Activated CD4-positive, alpha-beta T cell treated with anti-CD3 and anti-CD28 coated beads for 24 hours (primary cell): ENCODE measurements at regions not wholly inside any gene's neighbourhood (a gene's known extent, or its start where the extent isn't known, plus 50 kb on each side); places are given as distances from the start of the nearest gene placed in this dataset.

ENCODE experiments used
- DNase-seq, 2 donors: peaks; one replicate each; pipeline ENCODE4 v3.0.0-alpha.2; 2020; ENCODE audit warnings: low read depth in 2 of 2

DNA sequence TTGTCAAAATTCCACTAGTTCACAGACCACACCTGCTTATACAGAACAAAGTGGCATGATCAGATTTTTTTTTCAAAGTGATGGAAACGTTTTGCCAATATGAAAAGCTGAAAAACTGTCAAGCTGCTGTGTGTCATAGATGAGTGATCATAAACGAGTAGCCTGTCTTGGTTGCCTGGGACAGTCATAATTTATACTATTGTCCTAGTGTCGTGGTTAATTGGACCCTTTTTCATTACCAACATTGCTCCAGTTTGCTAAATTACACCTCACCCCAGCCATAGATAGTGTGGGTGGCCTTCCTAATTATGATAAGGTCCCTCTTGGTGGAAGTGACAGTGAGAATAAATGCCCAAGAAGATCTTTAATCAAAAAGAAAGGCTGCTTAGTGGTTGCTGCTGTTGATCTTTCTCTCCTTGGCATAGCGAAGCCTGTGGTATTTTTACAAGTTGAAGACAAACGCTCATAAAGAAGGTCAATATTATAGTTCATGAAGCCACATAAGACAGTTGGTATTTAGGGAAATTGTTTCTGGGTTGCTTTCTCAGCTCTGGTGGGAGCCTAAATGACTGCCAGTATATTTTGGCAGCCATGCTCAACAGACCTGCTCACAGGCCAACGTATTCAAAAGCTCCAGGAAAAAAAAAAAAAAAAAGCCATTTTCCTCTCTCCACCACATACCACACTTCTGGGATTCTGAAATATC lies 478.1 kb downstream of the PLA2G4A start:
- no peak for DNase-seq

DNA sequence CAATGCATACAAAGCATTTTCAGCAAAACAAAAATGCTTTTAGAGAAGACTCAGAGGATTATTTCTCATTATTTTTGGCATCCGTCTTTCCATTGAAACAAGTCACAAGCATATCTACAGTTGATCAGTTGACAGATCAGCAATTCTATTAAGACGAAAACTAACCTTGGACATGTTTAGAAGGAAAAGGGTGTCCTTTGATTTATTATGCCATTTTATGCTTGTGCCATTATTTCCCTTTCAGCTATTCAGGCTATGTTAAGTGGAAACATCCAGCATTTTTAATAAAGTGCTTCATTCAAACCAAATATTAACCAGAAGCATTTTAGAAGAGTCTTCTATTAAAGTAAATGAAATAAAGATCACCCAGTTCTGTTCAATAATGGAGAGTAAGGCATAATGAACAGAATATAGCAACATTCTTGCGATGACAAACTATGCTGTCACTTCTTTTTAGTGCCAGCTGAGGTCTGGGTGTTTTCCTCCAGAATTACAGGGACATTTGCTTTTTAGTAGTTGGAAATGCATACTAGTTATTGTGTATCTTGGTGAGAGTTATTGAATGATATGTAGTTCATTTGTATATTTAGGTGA lies 481.4 kb downstream of the PLA2G4A start:
- no peak for DNase-seq

DNA sequence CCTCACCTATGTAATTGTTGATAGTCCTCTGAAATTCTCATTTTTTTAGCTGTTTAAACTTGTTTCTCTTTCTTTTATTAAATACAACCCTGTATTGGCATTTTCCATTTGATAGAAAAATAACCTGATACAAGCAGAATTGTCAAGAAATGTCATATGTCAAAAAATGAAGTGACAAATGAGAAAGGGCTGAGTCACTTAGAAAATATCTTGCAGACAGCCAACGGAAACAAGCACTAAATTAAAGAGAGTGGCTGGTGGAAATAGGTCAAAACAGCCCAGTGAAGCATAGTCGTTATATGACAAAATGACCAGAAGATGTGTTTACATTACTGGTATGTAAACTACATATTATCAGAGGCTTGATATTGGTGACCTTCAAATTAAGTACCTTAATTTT lies 484.4 kb downstream of the PLA2G4A start:
- DNase-seq: no peak

DNA sequence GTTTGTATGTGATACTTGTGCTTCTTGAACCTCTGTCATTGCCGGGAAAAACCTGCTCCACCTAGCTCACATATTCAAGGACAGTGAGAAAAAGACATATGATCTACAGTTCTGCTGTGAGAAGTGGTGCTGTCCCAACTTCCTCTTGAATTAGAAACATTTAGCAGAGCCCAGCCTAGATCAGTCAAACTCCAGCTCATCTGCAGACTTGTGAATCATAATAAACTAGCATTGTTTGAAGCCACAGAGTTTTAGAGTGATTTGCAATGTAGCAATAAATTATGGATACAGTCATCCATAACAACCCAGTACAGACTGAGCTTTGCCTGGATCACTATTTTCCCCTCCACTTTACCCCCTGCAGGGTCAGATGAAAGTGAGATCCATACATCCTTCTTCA lies 497.8 kb downstream of the PLA2G4A start:
- DNase-seq: no peak

DNA sequence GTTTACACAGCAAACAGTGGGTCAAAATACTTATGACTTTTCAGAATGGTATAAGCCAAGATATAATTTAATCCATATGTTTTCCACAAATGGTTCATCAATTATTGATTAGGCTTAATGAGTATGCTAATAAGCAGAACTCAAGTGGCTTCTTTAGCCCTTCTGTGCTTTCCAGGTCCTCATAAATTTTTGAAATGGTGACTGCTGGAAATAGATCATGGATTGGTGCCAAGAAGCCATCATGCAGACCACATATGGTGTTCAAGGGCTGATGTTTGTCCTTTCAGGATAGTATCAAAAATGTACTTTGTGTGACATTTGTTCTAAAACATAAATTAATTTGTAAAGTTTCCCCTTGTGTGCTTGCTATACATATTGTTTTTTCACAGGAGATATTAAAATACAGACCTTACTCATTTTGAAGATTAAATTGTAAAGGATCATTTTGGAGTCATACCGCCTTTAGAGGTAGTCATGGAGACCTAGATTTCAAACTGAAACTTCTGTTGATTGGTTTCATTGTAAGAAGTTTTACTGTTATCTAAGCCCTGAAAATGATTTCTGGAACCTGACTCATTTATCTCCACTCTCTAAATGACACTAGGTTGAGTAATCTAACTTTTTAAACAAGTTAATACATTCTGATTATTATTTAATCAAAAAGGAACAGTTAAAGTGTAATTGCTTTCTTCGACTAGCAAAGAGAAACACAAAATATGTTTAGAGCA lies 507.9 kb downstream of the PLA2G4A start:
- no peak for DNase-seq

DNA sequence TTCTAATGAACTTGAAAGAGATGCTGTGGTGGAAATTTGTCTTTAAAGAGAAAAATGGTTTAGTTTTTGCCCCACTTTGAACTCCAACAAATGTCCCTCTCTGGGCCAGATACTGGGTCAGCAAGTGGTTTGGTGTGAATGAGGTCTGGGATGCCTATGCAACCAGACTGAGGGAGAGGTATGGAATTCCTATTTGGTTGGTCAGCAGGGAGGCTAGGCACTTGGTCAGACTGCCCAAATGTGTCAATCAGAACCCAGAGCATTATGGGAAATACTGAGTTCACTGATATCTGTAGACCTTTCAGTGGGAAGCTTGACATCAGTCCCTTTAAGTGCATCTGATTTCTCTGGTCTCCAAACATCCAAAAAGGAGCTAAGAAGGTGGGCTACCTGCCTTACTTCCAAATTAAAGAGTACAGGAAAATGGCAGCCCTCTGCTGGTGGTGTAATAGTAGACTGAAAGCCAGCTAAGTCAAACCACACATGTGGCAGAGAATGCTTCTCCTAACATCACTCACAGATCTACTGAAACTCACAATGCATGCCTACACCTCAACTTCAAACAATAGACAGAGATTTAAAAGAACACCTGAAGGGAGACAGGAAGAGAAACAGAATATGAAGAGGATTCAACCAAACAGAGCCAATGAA lies 510.1 kb downstream of the PLA2G4A start:
- no peak for DNase-seq

DNA sequence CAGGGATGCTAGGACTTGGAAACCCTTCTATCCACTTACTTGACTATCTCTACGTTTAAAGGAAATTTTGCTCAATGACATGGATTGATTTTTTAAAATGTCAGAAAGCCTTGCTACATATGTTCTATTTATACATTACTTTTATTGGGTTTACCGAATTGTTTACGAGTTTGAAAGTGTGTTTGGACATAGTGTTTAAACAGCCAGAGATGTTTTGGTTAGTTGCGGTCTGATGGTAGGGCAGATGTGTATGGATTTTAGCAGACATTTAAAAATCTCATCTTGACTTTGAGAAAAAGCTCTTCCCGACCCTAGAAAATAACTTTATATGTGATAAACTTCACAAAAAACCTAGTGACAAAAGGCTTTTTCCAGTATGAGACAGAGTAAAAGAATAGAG lies 513.7 kb downstream of the PLA2G4A start:
- DNase-seq: no peak

DNA sequence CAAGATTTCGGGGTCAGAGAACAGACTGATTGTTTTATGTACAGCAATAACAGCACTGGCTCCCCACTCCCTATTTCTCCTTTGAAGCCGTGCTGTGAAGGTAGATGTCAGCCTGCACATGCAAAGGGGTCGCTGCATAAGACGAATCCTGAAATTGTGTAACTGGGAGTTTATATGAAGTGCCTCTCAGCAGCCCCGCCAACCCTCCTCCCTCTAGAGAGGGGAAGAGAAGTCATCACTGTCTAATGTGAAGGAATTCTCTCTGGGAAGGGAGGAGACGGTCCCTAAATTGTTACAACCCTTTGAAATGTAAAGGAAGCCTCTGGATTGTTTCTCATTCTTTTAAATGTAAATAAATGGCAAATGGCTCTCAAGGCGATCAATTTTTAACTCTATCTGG lies 545.3 kb downstream of the PLA2G4A start:
- no peak for DNase-seq

DNA sequence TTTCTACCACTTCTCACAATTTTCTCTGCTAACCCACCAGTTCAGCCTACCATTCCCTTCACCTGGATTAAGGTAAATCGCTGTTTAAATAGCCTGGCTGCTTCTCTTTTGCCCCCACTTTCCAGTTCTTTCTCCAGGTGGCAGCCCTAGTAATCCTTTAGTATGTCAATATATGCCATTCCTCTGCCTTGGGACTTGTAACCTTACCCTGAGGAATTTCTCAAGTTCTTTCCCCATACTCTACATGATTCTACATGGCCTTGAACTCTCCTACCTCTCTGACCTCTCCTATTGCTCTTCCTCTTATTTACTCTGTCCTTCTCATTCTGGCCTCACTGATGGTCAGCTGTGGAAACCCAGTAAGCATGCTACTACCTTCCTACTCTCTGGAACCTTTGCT lies 546.0 kb downstream of the PLA2G4A start:
- DNase-seq: no peak

DNA sequence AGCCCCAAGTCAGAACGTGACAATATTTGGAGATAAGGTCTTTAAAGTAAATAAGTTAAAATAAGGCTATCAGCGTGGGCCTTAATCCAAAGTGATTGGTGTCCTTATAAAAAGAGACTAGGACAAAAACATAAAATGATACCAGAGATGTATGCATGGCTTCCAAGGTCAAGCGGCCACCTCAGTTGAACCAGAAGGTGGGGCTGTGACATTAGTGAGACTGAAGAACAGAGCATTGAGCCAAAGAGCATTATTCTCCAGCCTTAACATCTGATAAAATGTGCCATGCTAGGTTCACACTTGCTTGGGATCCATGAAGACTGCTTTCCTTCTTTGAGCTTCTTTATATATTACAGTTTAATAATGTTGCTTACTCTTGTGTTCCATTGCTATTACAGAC lies 554.6 kb downstream of the PLA2G4A start:
- DNase-seq: no peak

DNA sequence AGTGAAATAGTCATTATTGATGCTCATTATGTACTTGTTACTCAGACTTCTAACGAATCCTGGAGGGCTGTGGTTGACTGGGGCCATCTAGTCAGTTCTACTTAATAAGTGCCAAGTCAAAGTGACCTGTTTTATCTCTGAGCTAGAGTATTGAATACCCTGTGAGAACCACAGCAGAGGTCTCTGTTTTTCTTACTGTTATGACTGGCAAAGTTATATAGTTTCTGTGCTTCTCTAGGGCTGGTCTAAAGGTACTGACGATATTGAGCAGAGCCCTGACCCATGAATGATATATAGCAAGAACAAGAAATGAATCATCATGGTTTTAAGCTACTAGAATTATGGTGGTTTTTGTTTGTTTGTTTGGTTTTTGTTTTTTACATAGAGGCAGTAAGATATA lies 555.8 kb downstream of the PLA2G4A start:
- no peak for DNase-seq

DNA sequence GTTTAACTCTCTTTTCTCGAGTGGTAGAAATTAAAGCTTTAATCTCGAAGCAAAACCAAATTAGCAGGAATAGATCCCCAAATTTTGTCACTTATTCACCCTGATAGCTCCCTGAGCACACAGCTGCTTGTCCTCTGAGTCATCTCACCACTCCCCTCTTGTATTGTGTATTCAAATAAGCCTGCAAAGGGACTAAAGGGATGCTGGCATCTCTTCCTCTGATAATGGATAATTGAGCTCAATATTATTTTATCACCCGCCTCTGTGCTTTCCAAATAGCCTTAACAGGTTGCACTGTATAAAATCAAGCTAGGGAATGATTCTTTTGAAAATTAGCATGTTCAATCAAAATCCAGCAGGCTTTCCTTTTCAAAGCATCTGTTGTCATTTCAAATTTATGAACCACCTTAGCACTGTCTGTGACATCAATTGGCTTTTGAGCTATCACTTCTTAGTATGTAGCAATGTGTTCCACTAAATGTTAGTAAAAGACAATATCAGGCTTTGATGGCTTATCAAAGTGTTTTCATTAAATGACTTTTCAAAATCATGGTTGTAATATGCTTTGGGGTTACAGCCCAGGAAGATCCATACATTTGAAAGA lies 561.6 kb downstream of the PLA2G4A start:
- DNase-seq: no peak

DNA sequence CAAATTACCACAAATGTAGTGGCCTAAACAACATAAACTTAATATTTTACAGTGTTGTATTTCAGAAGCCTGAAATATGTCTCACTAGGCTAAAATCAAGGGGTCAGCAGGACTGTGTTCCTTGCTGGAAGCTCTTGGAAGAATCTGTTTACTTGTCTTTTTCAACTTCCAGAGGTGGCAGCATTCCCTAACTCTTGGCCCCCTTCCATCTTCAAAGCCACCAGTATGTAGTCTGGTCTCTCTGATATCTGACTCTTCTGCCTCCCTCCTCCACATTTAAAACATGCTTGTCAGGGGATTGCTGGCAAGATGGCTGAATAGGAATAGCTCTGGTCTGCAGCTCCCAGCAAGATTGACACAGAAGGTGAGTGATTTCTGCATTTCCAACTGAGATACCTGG lies 567.5 kb downstream of the PLA2G4A start:
- DNase-seq: no peak

DNA sequence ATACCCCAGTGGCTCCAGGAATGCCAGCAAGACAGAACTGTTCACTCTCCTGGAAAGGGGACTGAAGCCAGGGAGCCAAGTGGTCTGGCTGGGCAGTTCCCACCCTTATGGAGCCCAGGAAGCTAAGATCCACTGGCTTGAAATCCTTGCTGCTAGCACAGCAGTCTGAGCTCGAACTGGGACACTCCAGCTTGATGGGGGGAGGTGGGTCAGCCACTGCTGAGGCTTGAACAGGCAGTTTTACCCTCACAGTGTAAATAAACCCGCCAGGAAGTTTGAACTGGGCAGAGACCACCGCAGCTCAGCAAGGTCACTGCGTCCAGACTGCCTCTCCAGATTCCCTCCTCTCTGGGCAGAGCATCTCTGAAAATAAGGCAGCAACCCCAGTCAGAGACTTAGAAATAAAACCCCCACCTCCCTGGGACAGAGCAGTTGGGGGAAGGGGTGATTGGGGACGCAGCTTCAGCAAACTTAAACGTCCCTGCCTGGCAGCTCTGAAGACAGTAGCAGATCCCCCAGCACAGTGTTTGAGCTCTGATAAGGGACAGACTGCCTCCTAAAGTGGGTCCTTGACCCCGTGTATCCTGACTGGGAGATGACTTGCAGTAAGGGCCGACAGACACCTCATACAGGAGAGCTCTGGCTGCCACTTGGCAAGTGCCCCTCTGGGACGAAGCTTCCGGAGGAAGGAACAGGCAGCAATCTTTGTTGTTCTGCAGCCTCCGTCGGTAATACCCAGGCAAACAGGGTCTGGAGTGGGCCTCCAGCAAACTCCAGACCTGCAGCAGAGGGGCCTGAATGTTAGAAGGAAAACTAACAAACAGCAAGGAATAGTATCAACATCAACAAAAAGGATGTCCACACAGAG lies 568.4 kb downstream of the PLA2G4A start:
- no peak for DNase-seq

DNA sequence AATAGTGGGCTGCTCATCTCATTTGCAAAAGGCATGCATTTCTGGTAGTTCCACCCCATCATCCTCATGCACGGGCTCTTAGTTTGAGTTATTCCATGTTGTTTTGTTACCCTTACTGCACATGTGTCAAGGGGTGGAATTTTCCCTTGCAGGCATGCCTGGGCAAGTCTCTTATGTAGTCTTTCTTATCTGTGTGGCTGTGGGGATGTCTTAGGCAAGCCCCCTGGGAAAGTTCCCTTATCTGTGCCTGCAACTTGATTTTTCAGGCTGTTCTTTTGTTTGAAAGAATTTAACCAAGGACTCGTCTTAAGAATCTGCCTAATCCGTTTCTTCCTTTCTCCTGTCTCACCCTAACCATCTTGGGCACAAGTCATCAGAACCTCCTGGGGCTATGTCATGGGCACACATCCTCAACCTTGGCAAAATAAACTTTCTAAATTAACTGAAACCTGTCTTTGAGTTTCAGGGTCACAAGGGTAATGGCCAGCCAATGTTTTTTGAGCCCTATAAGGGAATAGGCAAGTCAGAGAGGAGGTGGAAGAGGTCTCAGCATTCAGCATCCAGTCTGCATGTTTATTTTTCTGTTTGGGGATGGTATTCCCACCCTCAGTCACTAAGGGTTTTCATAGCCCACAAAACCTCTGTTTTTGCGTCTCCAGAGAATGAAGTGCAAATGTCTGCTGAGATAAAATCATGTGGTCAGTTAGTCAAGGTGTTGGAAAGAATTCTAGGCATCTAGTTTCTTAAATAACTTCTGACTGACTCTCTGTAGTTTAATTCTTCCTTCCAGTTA lies 579.7 kb downstream of the PLA2G4A start:
- DNase-seq: no peak

DNA sequence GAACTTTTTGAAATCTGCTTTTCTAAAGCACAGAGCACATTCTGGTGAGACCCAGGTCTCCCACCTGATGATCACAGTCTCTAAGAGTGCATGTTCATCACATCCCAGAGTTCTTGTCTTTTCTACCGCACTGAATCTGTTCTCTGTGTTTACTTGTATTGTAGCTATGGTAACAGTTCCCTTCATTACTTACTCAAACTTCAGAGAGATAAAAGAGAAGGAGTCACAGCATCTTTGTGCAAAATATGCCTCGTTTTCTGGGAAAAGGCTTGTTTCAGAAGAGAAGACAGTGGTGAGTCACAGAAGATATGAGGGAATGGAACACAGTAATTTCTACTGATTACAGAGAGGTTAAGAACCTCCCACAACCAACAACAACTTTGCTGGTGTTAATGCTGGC lies 580.6 kb downstream of the PLA2G4A start:
- DNase-seq: no peak

DNA sequence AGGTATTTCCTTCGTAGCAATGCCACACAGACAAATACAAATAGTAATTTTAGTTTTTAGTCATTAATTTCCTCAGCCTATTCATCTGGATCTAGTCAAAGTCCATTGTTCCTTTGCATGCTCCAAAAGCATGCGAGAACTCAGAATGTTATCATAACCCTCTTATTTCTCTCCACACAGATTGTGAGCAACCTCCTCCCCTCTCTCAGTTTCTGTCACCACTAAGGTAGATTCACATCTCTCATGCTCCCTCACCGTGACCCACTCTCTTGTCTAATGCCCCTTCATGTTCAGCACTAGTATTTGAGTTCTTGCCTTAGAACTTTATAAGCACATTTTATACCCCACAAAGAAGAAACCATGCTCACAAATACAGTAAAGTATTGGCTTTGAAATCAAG lies 582.4 kb downstream of the PLA2G4A start:
- no peak for DNase-seq

DNA sequence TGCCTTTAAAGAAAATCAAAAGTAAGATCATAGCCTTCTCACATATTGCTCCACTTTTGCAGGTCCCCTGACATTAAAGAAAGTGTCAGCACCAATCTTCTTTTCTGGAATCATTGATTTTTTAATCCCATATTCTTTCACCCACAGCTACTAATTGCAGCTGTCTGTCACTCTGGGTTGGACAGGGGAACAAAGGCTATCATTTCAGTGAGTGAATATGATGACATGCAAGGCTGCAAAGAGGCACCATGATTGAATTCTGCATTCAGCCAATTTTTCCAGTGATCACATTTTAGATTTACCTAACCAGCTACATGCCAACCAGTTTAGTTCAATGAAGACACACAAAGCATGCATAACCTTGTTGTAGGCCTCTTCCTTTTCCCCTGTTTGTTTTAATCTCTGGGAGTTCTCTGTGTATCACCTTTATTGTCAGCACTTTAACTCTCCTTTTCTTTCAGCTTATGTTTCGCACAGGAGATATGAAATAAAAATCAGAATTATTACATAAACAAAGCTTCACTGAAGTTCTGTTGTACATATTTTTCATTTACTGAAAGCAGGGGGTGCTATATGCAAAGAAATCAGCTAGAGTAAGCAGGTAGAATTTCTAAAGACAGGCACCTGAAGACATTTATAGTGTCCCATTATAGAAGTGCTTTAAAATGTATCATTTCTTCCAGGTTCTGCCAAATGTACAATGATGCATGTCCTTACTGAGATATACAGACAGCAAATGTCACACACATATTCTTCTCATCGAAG lies 584.8 kb downstream of the PLA2G4A start:
- no peak for DNase-seq

DNA sequence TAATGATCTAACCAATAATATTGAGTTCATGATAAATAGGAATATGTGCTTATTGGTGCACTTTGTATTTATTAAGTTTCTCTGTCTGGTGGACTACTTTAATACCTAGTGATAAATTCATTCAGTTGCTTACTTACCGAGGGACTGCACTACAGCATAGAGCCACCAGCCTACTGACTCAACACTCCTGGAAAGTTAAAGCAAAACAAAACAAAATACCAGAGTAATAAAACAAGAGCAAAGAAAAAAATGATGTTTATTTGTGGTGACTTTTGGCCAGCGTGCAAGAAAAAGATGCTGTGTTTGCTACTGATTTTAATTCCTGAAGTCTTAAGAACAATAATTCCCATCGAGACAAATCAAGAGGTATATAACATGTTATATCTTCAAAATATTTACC lies 586.3 kb downstream of the PLA2G4A start:
- no peak for DNase-seq

DNA sequence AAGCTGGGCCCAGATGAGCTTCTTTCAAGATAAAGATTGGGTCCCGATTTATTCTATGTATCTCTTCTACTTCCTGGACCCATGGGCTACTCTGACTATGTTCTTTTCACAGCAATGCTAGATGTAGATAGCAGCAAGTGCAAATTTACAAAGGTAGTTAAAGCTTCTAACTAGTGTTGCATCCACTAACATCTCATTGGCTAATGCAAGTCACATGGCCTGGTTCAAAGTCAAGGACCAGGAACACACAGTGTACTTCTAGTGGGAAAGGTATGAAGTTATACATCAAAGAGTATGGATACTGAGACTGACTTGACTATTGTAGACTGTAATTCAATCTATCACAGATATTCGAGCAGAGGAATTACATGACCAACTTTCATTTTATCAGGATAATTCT lies 588.8 kb downstream of the PLA2G4A start:
- DNase-seq: no peak
